ENCODE measurements at regions not wholly inside any gene's neighbourhood (a gene's known extent, or its start where the extent isn't known, plus 50 kb on each side); places are given as distances from the start of the nearest gene placed in this dataset.

GRCh38 chr10:33828592-33828991 is 494.1 kb upstream of the NRP1 start:
- no peak overlapping the region for H2BK12ac ChIP-seq (ENCODE audit: low read depth, low read length)
- H3K56ac ChIP-seq (replicated peaks; ENCODE audit: insufficient read length, low read depth, low read length) = no peak overlapping the region

More at GRCh38 chr10:33828592-33828991, 494.1 kb upstream of the NRP1 start:
- Histone ChIP-seq H2BK15ac (ENCODE audit: low read length) (no peak overlapping the region), H3K79me1 (ENCODE audit: low read depth, low read length) (no peaks in the 10 kb centered on the region), H3K4me2 (ENCODE audit: insufficient read depth in 1 of 2, low read depth in 2 of 2, low read length in 2 of 2) (no peak overlapping the region), H3K23ac (ENCODE audit: insufficient read length) (no peak overlapping the region), H2BK20ac (ENCODE audit: low read length) (no peak overlapping the region), H4K5ac (ENCODE audit: insufficient read length, low read depth, low read length) (no peak overlapping the region), H4K8ac (ENCODE audit: extremely low read depth, insufficient read depth, low read length) (no peak overlapping the region), H3K27ac (ENCODE audit: low read depth, low read length) (no peak overlapping the region), H3K23me2 (ENCODE audit: low read depth, low read length) (no peaks in the 10 kb centered on the region), H4K20me1 (replicated peaks in 1 of 2; ENCODE audit: control insufficient read depth in 1 of 2, insufficient read depth in 2 of 2, low read length in 2 of 2) (no peaks in the 10 kb centered on the region), H3K27me3 (replicated peaks in 1 of 4; ENCODE audit: control insufficient read depth in 3 of 4, extremely low read depth in 1 of 4, insufficient read depth in 3 of 4, low read length in 3 of 4) (no peaks in the 10 kb centered on the region), H3K4me3 (ENCODE audit: extremely low read depth in 1 of 4, insufficient read depth in 2 of 4, low read depth in 3 of 4, low read length in 4 of 4) (no peak overlapping the region), H3K18ac (ENCODE audit: extremely low read depth, low read length) (no peak overlapping the region), H3K36me3 (ENCODE audit: control insufficient read depth in 2 of 4, insufficient read depth in 4 of 4, low read length in 3 of 4) (no peaks in the 10 kb centered on the region), H2AFZ (ENCODE audit: low read length) (no peak overlapping the region), H2BK120ac (replicated peaks; ENCODE audit: low read depth, low read length) (no peak overlapping the region), H3K14ac (ENCODE audit: insufficient read length) (no peak overlapping the region), H2AK5ac (ENCODE audit: low read depth, low read length) (no peak overlapping the region), H3K9me3 (ENCODE audit: insufficient read depth in 2 of 2, low read depth in 1 of 2, low read length in 1 of 2) (no peaks in the 10 kb centered on the region), H4K91ac (replicated peaks; ENCODE audit: insufficient read length, low read length) (no peak overlapping the region), H3K4ac (replicated peaks; ENCODE audit: insufficient read length, low read depth, low read length) (no peak overlapping the region), H3K79me2 (ENCODE audit: control insufficient read depth in 1 of 2, insufficient read depth in 2 of 2, low read length in 2 of 2) (no peaks in the 10 kb centered on the region), H3K9ac (replicated peaks in 1 of 4; ENCODE audit: extremely low read depth in 1 of 4, low read depth in 3 of 4, low read length in 3 of 4) (no peak overlapping the region), H2BK5ac (ENCODE audit: low read depth, low read length) (no peak overlapping the region), H3K4me1 (replicated peaks in 1 of 4; ENCODE audit: control insufficient read depth in 3 of 4, insufficient read depth in 4 of 4, low read length in 3 of 4) (no peaks in the 10 kb centered on the region)
- POLR2A ChIA-PET (ENCODE audit: partially characterized antibody) = no interaction called here
- FAIRE-seq = no peak
- no peak for TF ChIP-seq CHD2 (IDR thresholded peaks at IDR 0.05; ENCODE audit: low read length)
- TF ChIP-seq, protein P1, sequence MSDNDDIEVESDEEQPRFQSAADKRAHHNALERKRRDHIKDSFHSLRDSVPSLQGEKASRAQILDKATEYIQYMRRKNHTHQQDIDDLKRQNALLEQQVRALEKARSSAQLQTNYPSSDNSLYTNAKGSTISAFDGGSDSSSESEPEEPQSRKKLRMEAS (IDR thresholded peaks at IDR 0.05) = no peak
- no peak for TF ChIP-seq BCL11A (IDR thresholded peaks at IDR 0.05; ENCODE audit: low read depth in 2 of 2, low read length in 2 of 2)
- TF ChIP-seq TBP (IDR thresholded peaks at IDR 0.05; ENCODE audit: low read depth, low read length) = no peak
- no peak for TF ChIP-seq CTBP2 (IDR thresholded peaks at IDR 0.05; ENCODE audit: borderline replicate concordance, insufficient read depth, insufficient read length, low read length)
- no peak for TF ChIP-seq ZNF274 (IDR thresholded peaks at IDR 0.05; ENCODE audit: borderline replicate concordance, extremely low read depth, low read length)
- TF ChIP-seq POLR2A (IDR thresholded peaks at IDR 0.05; ENCODE audit: control extremely low read depth in 1 of 2, low read depth in 2 of 2, low read length in 2 of 2) = no peak
- no peak for TF ChIP-seq CEBPB (IDR thresholded peaks at IDR 0.05; ENCODE audit: low read depth, low read length)
- no peak for TF ChIP-seq SP4 (IDR thresholded peaks at IDR 0.05; ENCODE audit: low read length)
- no peak for TF ChIP-seq RXRA (IDR thresholded peaks at IDR 0.05; ENCODE audit: insufficient read depth, low read depth, low read length)
- no peak for TF ChIP-seq EGR1 (IDR thresholded peaks at IDR 0.05; ENCODE audit: borderline replicate concordance, low read depth, low read length)
- no peak for TF ChIP-seq SP2 (IDR thresholded peaks at IDR 0.05; ENCODE audit: low read length)
- no peak for TF ChIP-seq YY1 (IDR thresholded peaks at IDR 0.05; ENCODE audit: low read depth, low read length)
- TF ChIP-seq EP300 (IDR thresholded peaks at IDR 0.05; ENCODE audit: borderline replicate concordance in 1 of 2, low read depth in 2 of 2, low read length in 2 of 2) = no peak
- TF ChIP-seq ASH2L (IDR thresholded peaks at IDR 0.05; ENCODE audit: low read length) = no peak
- TF ChIP-seq MAFK (IDR thresholded peaks at IDR 0.05; ENCODE audit: low read depth, low read length) = no peak
- TF ChIP-seq HDAC6 (IDR thresholded peaks at IDR 0.05; ENCODE audit: low read depth, low read length) = no peak
- WGBS, 2 experiments (ENCODE audit: extremely low coverage in 1 of 2, insufficient coverage in 1 of 2, insufficient read length in 1 of 2, insufficient replicate concordance in 2 of 2, low coverage in 1 of 2, low lambda C conversion rate in 2 of 2, missing lambda C conversion rate in 1 of 2) = 83% methylated on average over 4 of the region's 4 CpGs; no CpG with 5 or more reads in 1 of the 2 experiments
- DNase-seq (ENCODE audit: low read depth in 1 of 2, low spot score in 2 of 2) = no peak
- CTCF ChIA-PET (ENCODE audit: partially characterized antibody) = no interaction called here

Data from H1 (cell line).